ENCODE measurements at regions not wholly inside any gene's neighbourhood (a gene's known extent, or its start where the extent isn't known, plus 50 kb on each side); places are given as distances from the start of the nearest gene placed in this dataset.

DNA sequence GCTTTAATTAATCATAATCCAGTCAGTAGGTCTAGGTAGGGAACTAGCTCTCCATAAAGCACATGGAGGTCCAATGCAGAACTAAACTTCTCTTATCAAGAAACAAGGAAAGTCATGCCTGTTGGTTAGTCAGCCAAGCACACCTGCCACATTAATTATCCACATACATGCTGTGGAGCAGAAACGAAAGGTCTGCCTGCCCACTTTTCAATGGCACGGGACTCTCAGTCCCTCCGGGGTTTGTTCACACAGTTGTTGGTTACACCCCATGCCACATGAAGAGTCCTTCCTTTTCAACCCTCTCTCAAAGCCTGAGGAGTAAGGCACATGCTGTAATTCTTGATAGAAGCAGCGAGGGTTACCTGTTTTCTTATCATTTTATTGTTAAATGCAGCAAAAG lies 1096.4 kb upstream of the MAP3K7 start:
- no peak for DNase-seq
- no peak overlapping the region for H3K4me3 ChIP-seq (ENCODE audit: insufficient read depth, low read depth, low read length)
- no peaks in the 10 kb centered on the region for H3K27me3 ChIP-seq (ENCODE audit: control insufficient read depth, insufficient read depth, low read length)
- H3K36me3 ChIP-seq (replicated peaks; ENCODE audit: control insufficient read depth, insufficient read depth, low read length) = no peaks in the 10 kb centered on the region

DNA sequence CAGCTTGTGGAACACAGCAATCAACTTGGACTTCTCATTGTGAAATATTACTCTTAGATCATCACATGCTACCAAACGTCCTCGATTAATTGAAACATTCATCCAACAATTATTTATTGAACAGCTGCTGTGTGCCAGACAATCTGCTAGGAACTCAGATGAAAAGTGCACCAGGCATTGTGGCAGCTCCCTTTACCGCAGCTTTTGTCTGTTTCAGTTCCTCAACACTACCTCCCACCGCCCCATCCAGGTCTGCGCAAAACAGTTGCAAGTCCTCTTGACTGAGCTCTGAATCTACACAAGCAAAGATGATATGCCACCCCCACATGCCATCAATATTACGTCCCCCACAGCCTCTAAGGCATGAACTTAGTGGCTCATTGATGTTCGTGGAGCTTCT lies 1094.4 kb upstream of the MAP3K7 start:
- no peak for DNase-seq
- Histone ChIP-seq H3K36me3 (replicated peaks; ENCODE audit: control insufficient read depth, insufficient read depth, low read length) (no peaks in the 10 kb centered on the region), H3K27me3 (ENCODE audit: control insufficient read depth, insufficient read depth, low read length) (no peaks in the 10 kb centered on the region), H3K4me3 (ENCODE audit: insufficient read depth, low read depth, low read length) (no peak overlapping the region)

DNA sequence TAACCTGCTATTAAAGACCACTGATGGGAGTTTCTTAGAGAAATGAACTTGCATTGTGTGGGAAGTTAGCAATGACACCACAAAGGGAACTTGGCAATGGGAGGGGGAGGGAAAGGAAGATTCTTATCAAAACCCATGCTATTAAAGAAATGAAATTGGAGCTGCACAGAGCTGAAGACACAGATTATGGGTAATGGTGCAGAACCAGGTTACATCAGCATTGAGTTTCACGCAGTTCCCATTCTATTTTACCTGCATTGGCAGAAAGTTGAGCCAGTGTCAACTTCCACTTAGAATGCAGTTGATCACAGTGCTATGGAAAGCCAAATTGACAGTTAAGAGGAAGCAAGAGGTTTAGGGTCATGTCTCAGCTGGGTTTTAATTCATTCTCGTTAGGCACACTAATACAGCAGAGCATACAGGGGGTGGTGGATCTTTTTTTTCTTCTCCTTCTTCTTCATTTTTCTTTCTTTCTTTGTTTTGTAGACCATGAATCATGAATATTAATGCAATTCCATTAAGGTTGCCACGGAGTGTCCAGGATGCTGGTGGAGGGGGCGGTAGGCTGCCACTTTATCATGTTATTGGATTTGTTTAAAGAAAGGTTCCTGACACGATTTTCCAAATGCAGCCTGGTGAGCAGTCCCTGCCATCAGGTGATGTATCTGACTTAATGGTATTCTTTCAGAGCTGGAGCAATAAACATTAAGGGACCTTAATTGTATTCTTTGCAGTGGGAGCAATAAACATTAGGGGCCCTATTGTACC lies 1092.0 kb upstream of the MAP3K7 start:
- DNase-seq = no peak

DNA sequence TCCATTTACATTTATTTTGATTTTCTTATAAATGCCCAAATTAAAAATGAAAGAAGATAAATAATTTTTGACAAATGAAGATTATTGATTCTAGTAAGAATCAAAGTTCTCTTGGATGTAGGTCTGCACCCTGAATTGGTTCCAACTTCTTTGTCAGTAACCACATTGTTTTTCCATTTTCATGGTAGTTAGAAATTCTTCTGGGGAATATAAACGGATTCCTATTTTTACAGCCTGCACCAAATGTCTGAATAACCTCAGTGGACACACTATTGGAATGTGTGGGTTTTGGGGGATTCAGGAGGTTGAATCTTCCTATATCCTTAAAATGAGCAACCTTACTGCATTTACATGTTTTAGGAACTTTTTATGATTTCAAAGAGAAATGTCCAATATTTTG lies 1085.3 kb upstream of the MAP3K7 start:
- Histone ChIP-seq H3K27me3 (ENCODE audit: control insufficient read depth, insufficient read depth, low read length) (no peaks in the 10 kb centered on the region), H3K4me3 (ENCODE audit: insufficient read depth, low read depth, low read length) (no peak overlapping the region), H3K36me3 (replicated peaks; ENCODE audit: control insufficient read depth, insufficient read depth, low read length) (no peaks in the 10 kb centered on the region)
- DNase-seq = no peak

More for the DNA sequence above, 1092.0 kb upstream of the MAP3K7 start:
- Histone ChIP-seq H3K36me3 (replicated peaks; ENCODE audit: control insufficient read depth, insufficient read depth, low read length) (no peaks in the 10 kb centered on the region), H3K4me3 (ENCODE audit: insufficient read depth, low read depth, low read length) (no peak overlapping the region), H3K27me3 (ENCODE audit: control insufficient read depth, insufficient read depth, low read length) (no peaks in the 10 kb centered on the region)

DNA sequence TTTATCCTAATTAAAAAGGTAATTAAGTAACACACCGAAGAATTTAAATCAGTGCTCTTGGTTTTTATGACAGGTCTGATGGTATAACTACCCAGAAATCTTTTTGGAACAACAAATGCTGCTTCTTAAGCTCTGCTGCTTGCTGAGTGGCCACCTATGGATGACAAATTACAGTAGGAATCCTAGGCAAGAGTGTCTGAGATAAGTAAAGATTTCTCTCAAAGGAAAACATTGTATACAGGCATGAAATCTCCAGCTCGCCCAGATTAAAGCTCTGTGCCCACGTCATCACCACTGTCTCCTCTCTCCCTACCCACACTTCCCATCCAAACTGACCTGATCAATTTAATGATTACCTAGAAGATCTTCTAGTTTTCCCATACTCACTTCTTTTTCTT lies 1083.0 kb upstream of the MAP3K7 start:
- no peak for DNase-seq
- H3K36me3 ChIP-seq (replicated peaks; ENCODE audit: control insufficient read depth, insufficient read depth, low read length) = no peaks in the 10 kb centered on the region
- H3K4me3 ChIP-seq (ENCODE audit: insufficient read depth, low read depth, low read length) = no peak overlapping the region
- no peaks in the 10 kb centered on the region for H3K27me3 ChIP-seq (ENCODE audit: control insufficient read depth, insufficient read depth, low read length)

DNA sequence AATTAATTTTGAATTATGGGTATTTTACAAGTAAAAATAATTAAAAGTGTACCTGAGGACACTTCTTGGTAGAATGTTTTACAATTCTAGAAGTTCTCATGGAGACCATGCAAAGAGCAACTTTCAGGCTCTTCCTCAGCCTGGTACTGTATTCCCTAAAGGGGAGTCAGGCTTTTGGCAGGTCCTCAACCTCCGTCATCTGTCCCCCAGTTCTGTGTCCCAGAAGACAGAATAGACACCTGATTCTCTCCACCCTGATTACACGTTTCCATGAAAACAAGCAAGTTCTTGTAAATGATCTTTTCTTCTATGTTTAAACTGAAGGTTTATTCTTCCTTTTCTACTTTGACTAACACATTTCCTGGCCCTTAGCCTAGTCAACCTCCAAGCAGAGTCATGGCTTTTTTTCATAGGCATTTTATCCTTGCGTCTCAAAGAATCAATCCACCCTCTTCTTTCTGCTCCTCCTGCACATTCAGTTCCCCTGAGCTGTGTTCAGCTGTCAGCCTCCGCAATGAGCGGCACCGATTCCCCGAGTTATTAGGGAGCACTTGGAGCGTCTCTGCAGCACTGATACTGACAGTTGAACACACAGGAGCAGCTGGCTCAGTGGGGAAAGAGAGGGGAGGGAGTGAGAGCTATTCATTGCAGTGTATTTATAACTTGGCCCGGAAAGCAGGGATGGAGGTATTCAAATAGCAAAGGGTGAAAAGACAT lies 1082.4 kb upstream of the MAP3K7 start:
- no peak for DNase-seq

DNA sequence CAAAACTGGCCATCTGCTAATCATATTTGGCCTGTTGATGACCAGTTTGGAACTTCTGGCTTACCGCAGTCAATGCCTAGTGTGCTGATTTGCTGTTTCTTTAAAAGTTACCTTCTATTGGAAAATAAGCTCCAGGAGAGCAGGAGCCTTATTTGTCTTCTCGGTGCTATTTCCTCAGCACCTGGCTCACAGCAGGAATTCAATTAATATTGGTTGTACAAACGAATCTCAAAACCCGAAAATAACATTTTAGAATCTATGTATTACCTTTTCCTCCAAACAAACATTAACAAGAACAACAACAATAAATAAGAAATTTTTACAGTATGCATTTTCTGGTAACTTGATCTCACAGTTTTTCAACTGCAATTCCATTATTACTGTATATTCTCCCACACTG lies 1080.7 kb upstream of the MAP3K7 start:
- no peaks in the 10 kb centered on the region for H3K27me3 ChIP-seq (ENCODE audit: control insufficient read depth, insufficient read depth, low read length)
- no peak for DNase-seq
- H3K36me3 ChIP-seq (replicated peaks; ENCODE audit: control insufficient read depth, insufficient read depth, low read length) = no peaks in the 10 kb centered on the region
- H3K4me3 ChIP-seq (ENCODE audit: insufficient read depth, low read depth, low read length) = no peak overlapping the region

More for the DNA sequence above, 1082.4 kb upstream of the MAP3K7 start:
- no peak overlapping the region for H3K4me3 ChIP-seq (ENCODE audit: insufficient read depth, low read depth, low read length)
- H3K27me3 ChIP-seq (ENCODE audit: control insufficient read depth, insufficient read depth, low read length) = no peaks in the 10 kb centered on the region
- H3K36me3 ChIP-seq (replicated peaks; ENCODE audit: control insufficient read depth, insufficient read depth, low read length) = no peaks in the 10 kb centered on the region

DNA sequence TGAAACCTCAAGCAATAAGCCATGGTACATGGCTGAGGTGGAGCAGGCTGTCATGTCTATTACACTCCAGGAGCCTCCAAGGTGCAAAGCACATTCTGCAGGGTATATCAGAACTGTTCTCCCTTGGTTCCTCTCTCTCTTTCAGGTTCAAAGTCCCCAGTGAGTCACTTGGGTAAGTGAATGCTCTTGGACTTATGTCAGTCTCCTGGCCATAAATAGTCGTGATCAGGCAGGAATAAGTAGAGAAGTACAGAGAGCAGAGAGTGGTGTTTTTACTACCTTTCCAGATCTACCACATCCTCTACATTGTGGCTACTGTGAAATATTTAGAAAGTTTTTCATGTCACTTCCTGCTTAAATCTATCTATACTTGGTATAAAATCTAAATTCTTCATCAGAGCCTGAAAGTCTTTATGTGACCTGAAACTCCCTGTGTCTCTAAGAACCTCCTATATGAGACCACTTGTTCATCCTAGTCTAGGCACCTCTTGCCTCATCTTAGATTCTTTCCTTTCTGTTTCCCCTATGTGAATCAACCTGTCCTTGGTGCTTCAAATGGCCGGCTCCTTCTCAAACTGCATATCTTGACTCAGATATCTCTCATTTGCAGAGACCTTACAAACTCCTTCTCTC lies 1077.6 kb upstream of the MAP3K7 start:
- no peak for DNase-seq
- no peaks in the 10 kb centered on the region for H3K36me3 ChIP-seq (replicated peaks; ENCODE audit: control insufficient read depth, insufficient read depth, low read length)
- no peaks in the 10 kb centered on the region for H3K27me3 ChIP-seq (ENCODE audit: control insufficient read depth, insufficient read depth, low read length)
- H3K4me3 ChIP-seq (ENCODE audit: insufficient read depth, low read depth, low read length) = no peak overlapping the region

DNA sequence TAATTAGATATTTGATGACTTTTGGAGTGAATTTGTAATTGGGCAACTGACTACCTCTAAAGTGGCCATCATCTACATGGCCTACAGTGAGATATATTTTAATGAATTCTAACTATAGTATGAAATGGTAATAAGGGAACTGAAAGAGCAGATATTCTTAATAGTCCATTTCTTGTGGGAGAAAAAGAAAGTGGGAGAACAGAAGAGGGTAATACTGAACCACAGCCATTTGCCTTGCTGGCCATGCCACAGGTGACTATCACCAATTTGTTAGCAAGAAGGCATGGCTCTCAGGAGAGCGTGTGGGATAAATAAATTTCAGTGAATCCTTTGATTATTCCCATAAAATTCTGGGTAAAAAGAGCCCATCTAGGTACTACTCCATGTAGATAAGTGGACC lies 1074.0 kb upstream of the MAP3K7 start:
- no peak for DNase-seq
- Histone ChIP-seq H3K4me3 (ENCODE audit: insufficient read depth, low read depth, low read length) (no peak overlapping the region), H3K36me3 (replicated peaks; ENCODE audit: control insufficient read depth, insufficient read depth, low read length) (no peaks in the 10 kb centered on the region), H3K27me3 (ENCODE audit: control insufficient read depth, insufficient read depth, low read length) (no peaks in the 10 kb centered on the region)

DNA sequence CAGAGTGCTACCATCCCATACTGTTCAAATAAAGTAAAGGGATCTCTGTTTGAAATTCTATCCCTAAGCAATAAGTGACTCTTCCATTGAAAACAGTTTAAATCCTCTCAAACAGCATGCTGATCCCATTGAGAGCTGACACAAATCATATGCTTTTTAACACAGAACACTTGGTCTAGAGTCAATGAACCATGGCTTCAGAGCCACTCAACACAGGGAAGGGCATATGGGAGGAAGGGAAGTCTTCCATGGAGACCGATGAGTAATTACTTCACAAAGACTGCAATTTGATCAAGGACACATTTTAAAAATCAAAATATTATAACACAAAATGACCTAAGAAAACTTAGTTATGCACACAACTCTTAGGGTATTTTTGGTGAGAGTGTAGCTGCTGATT lies 1073.0 kb upstream of the MAP3K7 start:
- Histone ChIP-seq H3K4me3 (ENCODE audit: insufficient read depth, low read depth, low read length) (no peak overlapping the region), H3K27me3 (ENCODE audit: control insufficient read depth, insufficient read depth, low read length) (no peaks in the 10 kb centered on the region), H3K36me3 (replicated peaks; ENCODE audit: control insufficient read depth, insufficient read depth, low read length) (no peaks in the 10 kb centered on the region)
- DNase-seq = no peak

DNA sequence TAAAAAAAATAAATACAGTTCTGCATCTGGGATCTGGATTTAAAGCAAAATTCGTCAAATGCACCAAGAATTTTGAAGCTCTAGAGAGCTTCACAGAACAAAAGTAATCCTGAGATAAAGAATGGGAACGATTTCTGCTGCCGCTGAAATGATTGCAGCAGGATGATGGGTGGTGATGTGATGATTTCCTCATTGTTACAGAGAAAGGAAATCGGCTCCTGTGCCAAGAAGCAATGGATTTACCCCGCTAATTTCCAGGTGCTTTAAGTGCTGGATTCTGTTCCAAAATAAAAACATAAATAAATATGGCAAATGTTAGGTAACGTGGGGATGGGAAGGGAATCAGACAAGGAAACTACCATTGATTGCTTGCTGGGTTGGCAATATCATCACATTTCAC lies 1067.9 kb upstream of the MAP3K7 start:
- Histone ChIP-seq H3K36me3 (replicated peaks; ENCODE audit: control insufficient read depth, insufficient read depth, low read length) (no peaks in the 10 kb centered on the region), H3K27me3 (ENCODE audit: control insufficient read depth, insufficient read depth, low read length) (no peaks in the 10 kb centered on the region), H3K4me3 (ENCODE audit: insufficient read depth, low read depth, low read length) (no peak overlapping the region)
- DNase-seq = no peak

DNA sequence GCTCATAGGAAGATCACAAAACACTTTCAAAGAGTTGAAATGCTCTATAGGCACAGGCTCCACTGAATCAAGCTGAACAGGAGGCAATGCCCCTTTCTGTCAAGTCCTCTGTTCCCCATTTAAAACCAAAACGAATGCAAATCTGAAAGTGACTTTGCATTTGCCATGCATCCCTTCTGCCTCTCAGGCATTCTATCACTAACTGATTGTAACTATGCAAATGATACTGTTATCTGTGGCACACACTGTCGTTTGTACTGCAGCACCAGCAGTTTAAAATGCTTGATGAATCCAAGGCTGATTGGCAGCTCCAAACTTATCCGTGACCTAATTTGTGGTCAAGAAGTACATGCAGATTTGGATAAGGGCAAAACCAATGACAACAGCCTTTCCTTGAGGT lies 1067.5 kb upstream of the MAP3K7 start:
- Histone ChIP-seq H3K4me3 (ENCODE audit: insufficient read depth, low read depth, low read length) (no peak overlapping the region), H3K27me3 (ENCODE audit: control insufficient read depth, insufficient read depth, low read length) (no peaks in the 10 kb centered on the region), H3K36me3 (replicated peaks; ENCODE audit: control insufficient read depth, insufficient read depth, low read length) (no peaks in the 10 kb centered on the region)
- peak; percentile 2 for DNase-seq

DNA sequence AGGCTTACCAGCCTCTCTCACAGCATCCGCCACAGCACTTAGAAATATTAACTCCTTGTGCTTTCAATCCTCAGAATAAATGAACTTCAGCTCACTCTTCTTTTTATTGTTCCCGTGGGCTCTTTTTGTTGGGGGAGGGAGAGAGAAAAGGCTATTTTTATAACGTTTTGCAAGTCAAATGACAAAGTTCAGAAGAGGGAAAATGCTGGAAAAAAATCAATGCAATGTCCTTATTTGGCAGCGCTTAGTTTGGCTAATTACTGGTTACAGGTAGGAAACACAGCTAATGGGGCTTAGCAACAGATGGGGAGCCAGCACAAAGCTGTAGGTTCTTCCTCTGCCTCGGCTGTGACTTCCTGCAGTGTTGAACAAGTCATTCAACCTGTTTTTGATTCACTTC lies 1067.0 kb upstream of the MAP3K7 start:
- no peak overlapping the region for H3K4me3 ChIP-seq (ENCODE audit: insufficient read depth, low read depth, low read length)
- H3K36me3 ChIP-seq (replicated peaks; ENCODE audit: control insufficient read depth, insufficient read depth, low read length) = no peaks in the 10 kb centered on the region
- DNase-seq = no peak
- no peaks in the 10 kb centered on the region for H3K27me3 ChIP-seq (ENCODE audit: control insufficient read depth, insufficient read depth, low read length)

DNA sequence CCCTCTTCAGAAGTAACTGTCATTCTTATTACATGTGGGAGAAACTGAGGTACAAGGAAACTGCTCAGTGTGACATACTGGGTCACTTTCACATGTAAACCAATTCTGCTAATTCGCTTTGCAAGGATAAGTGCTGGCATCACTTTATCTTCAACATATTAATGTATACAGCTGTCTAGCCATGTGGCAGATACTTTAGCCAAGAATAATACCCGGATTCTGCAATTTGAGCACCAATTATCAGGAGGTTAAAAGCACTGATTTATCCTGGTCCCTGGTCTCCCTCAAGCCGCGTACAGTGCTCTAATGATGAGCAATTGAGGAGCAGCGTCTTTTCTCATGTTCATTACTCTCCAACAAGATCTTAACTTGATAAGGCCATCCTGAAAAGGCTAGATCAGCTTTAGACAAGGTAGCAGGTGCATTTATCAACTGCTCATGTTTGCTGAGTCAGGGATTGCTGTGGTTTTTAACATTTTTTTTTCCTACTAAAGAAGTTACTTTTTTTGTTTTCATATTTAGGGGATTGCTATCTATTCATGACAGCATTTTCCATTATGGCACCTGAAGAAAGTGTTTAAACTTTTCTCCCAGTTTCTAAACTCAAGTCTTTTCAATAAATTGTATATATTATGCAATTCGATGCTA lies 1066.3 kb upstream of the MAP3K7 start:
- Histone ChIP-seq H3K27me3 (ENCODE audit: control insufficient read depth, insufficient read depth, low read length) (no peaks in the 10 kb centered on the region), H3K36me3 (replicated peaks; ENCODE audit: control insufficient read depth, insufficient read depth, low read length) (no peaks in the 10 kb centered on the region), H3K4me3 (ENCODE audit: insufficient read depth, low read depth, low read length) (no peak overlapping the region)
- DNase-seq = no peak

DNA sequence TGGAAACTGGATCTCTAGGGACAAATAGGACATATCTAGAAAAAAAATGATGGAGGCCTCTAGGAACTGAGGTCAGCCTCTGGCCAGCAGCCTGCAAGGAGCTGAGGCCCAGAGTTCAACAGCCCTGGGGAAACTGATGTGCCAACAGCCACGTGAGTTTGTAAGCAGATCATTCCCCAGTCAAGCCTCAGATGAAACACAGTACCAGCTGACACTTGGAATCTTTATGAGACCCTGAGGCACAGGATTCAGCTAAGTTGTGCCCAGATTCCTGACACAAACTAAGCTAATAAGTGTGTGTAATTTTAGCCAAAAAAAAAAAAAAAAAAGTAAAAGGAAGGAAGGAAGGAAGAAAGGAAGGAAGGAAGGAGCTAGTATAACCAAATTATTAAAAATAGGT lies 1059.8 kb upstream of the MAP3K7 start:
- Histone ChIP-seq H3K27me3 (ENCODE audit: control insufficient read depth, insufficient read depth, low read length) (no peaks in the 10 kb centered on the region), H3K4me3 (ENCODE audit: insufficient read depth, low read depth, low read length) (no peak overlapping the region), H3K36me3 (replicated peaks; ENCODE audit: control insufficient read depth, insufficient read depth, low read length) (no peaks in the 10 kb centered on the region)
- no peak for DNase-seq
